Suprapubic skin (tissue), 3 donors: ENCODE measurements at regions not wholly inside any gene's neighbourhood (a gene's known extent, or its start where the extent isn't known, plus 50 kb on each side); places are given as distances from the start of the nearest gene placed in this dataset.

Experiments
- EP300 ChIP-seq: sonication (generic); formaldehyde crosslinking; IDR thresholded peaks from one replicate; pipeline ENCODE4 v1.6.1; 2017; ENCODE audit warnings: antibody characterized with exemption
- POLR2A ChIP-seq, 2 donors: fragments of 450-650 bp; IDR thresholded peaks; one replicate each; pipeline ENCODE4 v1.6.1; 2017; ENCODE audit warnings: antibody characterized with exemption in 2 of 2, mild to moderate bottlenecking in 2 of 2, moderate library complexity in 2 of 2
- TF ChIP-seq, protein P1 (sequence below), 2 donors: fragments of 200-600 bp in 1 of 2; fragments of 450-650 bp in 1 of 2; sonication (generic) in 1 of 2; IDR thresholded peaks; one replicate each; pipeline ENCODE4 v1.5.1; 2016 to 2019; ENCODE audit warnings: antibody characterized with exemption in 2 of 2, mild to moderate bottlenecking in 1 of 2, moderate library complexity in 1 of 2

DNA sequence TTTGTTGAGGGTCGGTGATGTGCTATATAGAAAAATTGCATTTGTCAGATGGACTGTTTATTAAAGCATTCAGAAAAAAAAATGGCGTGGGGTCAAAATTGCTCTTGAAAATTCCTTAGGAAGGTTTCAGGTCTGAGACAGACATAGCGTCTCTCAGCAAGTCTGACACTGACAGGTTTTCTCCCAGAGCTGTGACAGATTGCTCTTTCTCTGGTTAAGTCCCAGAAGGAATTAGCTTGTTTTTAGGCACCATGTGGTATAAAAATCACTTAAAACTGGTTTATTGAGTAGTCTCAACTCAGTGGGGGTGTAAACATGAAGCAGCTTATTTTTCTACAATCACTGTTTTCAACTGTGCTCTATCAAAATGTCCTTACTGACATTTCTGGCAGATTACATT, 1379.8 kb downstream of the MAT2B start:
- TF ChIP-seq, protein P1, sequence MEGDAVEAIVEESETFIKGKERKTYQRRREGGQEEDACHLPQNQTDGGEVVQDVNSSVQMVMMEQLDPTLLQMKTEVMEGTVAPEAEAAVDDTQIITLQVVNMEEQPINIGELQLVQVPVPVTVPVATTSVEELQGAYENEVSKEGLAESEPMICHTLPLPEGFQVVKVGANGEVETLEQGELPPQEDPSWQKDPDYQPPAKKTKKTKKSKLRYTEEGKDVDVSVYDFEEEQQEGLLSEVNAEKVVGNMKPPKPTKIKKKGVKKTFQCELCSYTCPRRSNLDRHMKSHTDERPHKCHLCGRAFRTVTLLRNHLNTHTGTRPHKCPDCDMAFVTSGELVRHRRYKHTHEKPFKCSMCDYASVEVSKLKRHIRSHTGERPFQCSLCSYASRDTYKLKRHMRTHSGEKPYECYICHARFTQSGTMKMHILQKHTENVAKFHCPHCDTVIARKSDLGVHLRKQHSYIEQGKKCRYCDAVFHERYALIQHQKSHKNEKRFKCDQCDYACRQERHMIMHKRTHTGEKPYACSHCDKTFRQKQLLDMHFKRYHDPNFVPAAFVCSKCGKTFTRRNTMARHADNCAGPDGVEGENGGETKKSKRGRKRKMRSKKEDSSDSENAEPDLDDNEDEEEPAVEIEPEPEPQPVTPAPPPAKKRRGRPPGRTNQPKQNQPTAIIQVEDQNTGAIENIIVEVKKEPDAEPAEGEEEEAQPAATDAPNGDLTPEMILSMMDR (IDR thresholded peaks at IDR 0.05): no peak
- TF ChIP-seq POLR2A (IDR thresholded peaks at IDR 0.05) (no peak), EP300 (no peak)
